BLaER1 treated with 17β-estradiol and CSF1 and Interleukin-3, amounts not matched to agents 10 nM and 100 nM (cell line): ENCODE measurements at regions not wholly inside any gene's neighbourhood (a gene's known extent, or its start where the extent isn't known, plus 50 kb on each side); places are given as distances from the start of the nearest gene placed in this dataset.

Source experiments
- H3K27ac ChIP-seq, 11 experiments: shearing (Covaris generic); formaldehyde crosslinking; 2 replicates each; pipeline ENCODE4 v1.8.1; 2022
- H3K27me3 ChIP-seq, 11 experiments: shearing (Covaris generic); formaldehyde crosslinking; 2 replicates each; pipeline ENCODE4 v1.8.1; 2022
- H3K36me3 ChIP-seq, 11 experiments: shearing (Covaris generic); formaldehyde crosslinking; 2 replicates each; pipeline ENCODE4 v1.8.1; 2022
- H3K4me1 ChIP-seq, 10 experiments: shearing (Covaris generic); formaldehyde crosslinking; 2 replicates each; pipeline ENCODE4 v1.8.1; 2022
- H3K4me2 ChIP-seq, 11 experiments: shearing (Covaris generic); formaldehyde crosslinking; 2 replicates each; pipeline ENCODE4 v1.8.1; 2022
- H3K4me3 ChIP-seq, 10 experiments: shearing (Covaris generic); formaldehyde crosslinking; 2 replicates each; pipeline ENCODE4 v1.8.1; 2022
- H3K9ac ChIP-seq, 11 experiments: shearing (Covaris generic); formaldehyde crosslinking; 2 replicates each; pipeline ENCODE4 v1.8.1; 2022
- H3K9me3 ChIP-seq, 11 experiments: shearing (Covaris generic); formaldehyde crosslinking; replicated peaks in 1 of 11; 2 replicates each; pipeline ENCODE4 v1.8.1; 2022
- H4K20me1 ChIP-seq, 11 experiments: shearing (Covaris generic); formaldehyde crosslinking; 2 replicates each; pipeline ENCODE4 v1.8.1; 2022
- Cebpa-rat ChIP-seq, 11 experiments: shearing (Covaris generic); IDR thresholded peaks; 2 replicates each; pipeline ENCODE4 v1.8.1; 2022

DNA sequence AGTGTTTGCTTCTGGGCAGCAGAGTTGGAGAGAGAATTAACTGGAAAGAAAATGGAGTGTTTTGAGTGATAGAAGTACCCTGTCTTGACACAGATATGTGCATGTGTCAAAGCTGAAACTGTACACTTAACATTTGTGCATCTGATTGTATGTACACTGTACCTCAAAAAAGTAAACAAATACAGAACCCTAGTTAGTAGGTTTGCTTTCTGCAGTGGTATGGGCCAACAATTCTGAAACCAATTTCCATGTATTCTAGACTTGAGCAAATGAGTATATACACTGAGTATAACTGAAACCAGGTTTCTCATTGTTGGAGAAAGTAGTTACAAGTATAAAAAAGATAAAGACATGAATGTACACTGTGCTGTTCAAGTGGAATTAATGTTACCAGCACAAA, 52.4 kb downstream of the ELAPOR2 start:
- TF ChIP-seq Cebpa-rat (IDR thresholded peaks at IDR 0.05) = no peak
- Histone ChIP-seq H3K9ac (no peak overlapping the region), H4K20me1 (no peaks in the 10 kb centered on the region)

DNA sequence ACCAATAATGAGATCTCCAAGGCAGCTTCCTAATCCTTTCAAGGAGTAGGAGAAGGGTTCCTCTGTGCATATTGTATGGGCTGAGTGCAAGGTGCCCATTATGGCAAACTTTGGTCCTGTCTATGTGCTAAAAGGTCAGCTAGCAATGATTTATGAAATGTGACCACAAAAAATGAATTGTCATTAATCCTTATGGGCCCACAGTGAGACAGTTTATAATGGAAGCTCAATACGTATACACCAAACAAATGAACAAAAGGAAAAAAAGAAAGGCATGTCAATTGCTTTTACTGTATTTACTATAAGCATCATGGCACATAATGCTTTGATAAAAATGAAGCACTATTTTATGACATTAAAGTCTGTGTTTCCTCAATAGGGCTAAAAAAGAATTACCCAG, 54.5 kb downstream of the ELAPOR2 start:
- Histone ChIP-seq H4K20me1 (no peaks in the 10 kb centered on the region), H3K4me2 (no peak overlapping the region), H3K4me1 (no peaks in the 10 kb centered on the region), H3K27me3 (no peaks in the 10 kb centered on the region), H3K9me3 (peaks cover 0 to 16% (median 0%) of the 10 kb centered on the region in 11 experiments; a peak in 3 of 22 replicates), H3K27ac (no peak overlapping the region), H3K36me3 (no peaks in the 10 kb centered on the region), H3K9ac (no peak overlapping the region), H3K4me3 (no peak overlapping the region)
- no peak for TF ChIP-seq Cebpa-rat (IDR thresholded peaks at IDR 0.05)

More for the DNA sequence above, 52.4 kb downstream of the ELAPOR2 start:
- Histone ChIP-seq H3K4me3 (no peak overlapping the region), H3K4me1 (no peaks in the 10 kb centered on the region), H3K9me3 (peaks cover 0 to 16% (median 0%) of the 10 kb centered on the region in 11 experiments; a peak in 3 of 22 replicates), H3K36me3 (no peaks in the 10 kb centered on the region), H3K27me3 (no peaks in the 10 kb centered on the region), H3K27ac (no peak overlapping the region), H3K4me2 (no peak overlapping the region)

DNA sequence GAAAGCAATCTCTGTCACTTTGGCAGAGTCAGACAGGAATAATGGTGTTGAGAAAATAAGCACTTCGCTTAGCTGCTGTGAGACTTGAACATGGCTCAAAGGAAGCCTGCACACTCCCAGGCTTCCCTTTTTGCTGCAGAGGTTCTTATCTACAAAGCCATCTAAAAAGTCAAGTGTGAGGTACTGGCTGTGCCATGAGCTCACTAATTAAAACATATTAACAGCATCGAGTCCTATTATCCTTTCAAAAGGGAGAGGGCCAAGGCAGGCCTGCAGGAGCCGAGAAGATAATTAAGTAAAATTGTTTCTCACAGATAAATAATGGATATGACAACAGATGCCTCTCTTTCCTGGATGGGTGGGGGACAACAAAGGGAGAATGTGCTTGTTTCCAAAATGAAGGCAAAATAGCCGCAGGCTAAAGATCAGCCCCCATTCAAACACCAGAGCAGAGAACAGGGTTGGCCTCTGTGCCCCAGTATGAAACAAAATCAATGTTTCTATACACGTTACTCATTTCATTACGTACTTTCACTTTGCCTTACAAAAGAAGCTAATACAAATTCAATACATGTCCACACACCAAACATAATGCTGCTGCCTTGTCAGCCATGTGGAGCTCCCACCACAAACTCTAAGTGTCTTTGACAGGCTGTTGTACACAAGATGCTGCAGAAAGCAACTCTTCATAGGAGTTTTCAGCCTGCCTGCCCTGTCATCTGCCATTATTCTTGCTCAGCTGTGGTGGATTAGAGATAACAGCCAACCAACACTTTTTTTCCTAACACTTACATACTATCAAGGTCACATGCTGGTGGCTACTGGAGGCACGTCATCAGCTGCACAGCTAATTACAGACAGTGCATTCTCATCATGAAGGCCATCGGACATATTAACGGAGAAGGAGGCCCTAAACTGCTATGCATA, 55.3 kb downstream of the ELAPOR2 start:
- Histone ChIP-seq H3K4me1 (no peaks in the 10 kb centered on the region), H3K27me3 (no peaks in the 10 kb centered on the region), H3K4me3 (no peak overlapping the region), H3K4me2 (no peak overlapping the region), H3K9me3 (peaks cover 0 to 16% (median 0%) of the 10 kb centered on the region in 11 experiments; a peak in 3 of 22 replicates), H3K9ac (no peak overlapping the region), H3K27ac (no peak overlapping the region), H3K36me3 (no peaks in the 10 kb centered on the region), H4K20me1 (no peaks in the 10 kb centered on the region)
- no peak for TF ChIP-seq Cebpa-rat (IDR thresholded peaks at IDR 0.05)

- Histone ChIP-seq H3K4me1 (no peaks in the 10 kb centered on the region), H3K9me3 (peaks cover 0 to 16% (median 0%) of the 10 kb centered on the region in 11 experiments; a peak in 3 of 22 replicates), H3K36me3 (no peaks in the 10 kb centered on the region), H3K9ac (no peak overlapping the region), H3K4me3 (no peak overlapping the region), H3K4me2 (no peak overlapping the region), H3K27ac (no peak overlapping the region), H3K27me3 (no peaks in the 10 kb centered on the region), H4K20me1 (no peaks in the 10 kb centered on the region)
- no peak for TF ChIP-seq Cebpa-rat (IDR thresholded peaks at IDR 0.05)
These were observed 58.2 kb downstream of the ELAPOR2 start for GRCh38 chr7:87001214-87001613.

DNA sequence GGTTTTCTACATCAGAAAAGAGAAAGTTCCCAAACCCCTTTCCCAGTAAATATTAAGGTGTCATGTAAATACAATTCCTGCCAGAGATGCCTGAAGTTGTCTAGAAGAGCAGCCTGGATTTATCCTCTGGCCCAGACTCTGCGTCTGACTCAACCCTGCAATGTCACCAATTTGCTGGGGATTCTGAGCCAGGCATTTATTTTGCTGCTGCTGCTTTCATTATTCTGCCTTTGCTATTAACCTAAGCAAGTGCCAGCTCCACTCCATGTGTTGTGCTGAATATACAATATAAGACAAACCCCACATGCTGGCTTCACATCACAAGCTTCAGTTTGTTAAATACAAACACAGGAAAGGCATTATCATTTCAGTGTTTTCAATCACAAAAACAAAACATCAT, 59.1 kb downstream of the ELAPOR2 start:
- Histone ChIP-seq H3K4me2 (no peak overlapping the region), H3K27ac (no peak overlapping the region), H3K36me3 (no peaks in the 10 kb centered on the region), H3K27me3 (no peaks in the 10 kb centered on the region), H4K20me1 (no peaks in the 10 kb centered on the region), H3K4me1 (no peaks in the 10 kb centered on the region), H3K9ac (no peak overlapping the region), H3K4me3 (no peak overlapping the region), H3K9me3 (peaks cover 0 to 16% (median 0%) of the 10 kb centered on the region in 11 experiments; a peak in 3 of 22 replicates)
- no peak for TF ChIP-seq Cebpa-rat (IDR thresholded peaks at IDR 0.05)

DNA sequence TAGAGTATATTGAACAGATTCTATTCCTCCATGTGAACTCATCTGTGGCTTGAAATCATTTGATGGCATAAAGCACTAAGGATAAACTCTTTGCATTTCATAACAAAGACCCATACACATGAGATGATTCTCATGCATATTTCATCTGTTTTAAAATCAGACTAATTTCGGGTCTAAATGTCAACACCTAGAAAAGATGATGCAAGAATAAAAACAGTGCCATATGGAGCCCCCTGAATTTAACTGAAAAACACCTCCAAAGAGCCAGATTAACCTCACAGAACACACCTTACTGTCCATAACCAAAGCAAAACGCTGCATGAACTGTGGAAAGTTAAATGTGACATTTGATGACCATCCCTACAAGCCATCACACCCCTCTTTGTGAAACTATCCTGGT, 59.7 kb downstream of the ELAPOR2 start:
- TF ChIP-seq Cebpa-rat (IDR thresholded peaks at IDR 0.05) = no peak
- H3K4me2 ChIP-seq = no peak overlapping the region
- H3K27me3 ChIP-seq = no peaks in the 10 kb centered on the region
- no peaks in the 10 kb centered on the region for H4K20me1 ChIP-seq
- no peak overlapping the region for H3K27ac ChIP-seq
- H3K9ac ChIP-seq = no peak overlapping the region
- no peaks in the 10 kb centered on the region for H3K36me3 ChIP-seq
- no peak overlapping the region for H3K4me3 ChIP-seq
- peaks cover 0 to 16% (median 0%) of the 10 kb centered on the region in 11 experiments; a peak in 3 of 22 replicates for H3K9me3 ChIP-seq
- no peaks in the 10 kb centered on the region for H3K4me1 ChIP-seq

DNA sequence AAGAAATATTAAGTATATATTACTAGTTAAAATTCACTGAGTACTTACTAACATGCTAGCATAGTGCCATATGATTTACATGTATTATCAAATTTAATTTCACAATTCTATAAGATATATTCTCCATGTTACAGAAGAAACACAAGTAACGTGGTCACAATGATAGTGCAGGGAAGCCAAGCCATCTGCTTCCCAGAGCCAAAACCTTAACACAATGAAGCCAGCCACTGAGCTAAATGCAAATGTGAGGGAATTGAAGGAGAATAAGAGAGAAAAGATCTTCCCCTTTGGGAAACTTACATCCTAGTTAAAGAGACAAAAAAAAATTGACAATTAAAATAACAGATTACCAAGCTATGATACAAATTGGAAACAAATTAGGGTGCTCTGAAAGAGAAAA, 63.6 kb downstream of the ELAPOR2 start:
- peaks cover 0 to 4% (median 0%) of the 10 kb centered on the region in 10 experiments; a peak in 1 of 20 replicates for H3K4me1 ChIP-seq
- no peak overlapping the region for H3K4me3 ChIP-seq
- H3K27ac ChIP-seq = no peak overlapping the region
- no peaks in the 10 kb centered on the region for H3K36me3 ChIP-seq
- H3K9me3 ChIP-seq = no peaks in the 10 kb centered on the region
- TF ChIP-seq Cebpa-rat (IDR thresholded peaks at IDR 0.05) = no peak
- no peaks in the 10 kb centered on the region for H4K20me1 ChIP-seq
- no peak overlapping the region for H3K4me2 ChIP-seq
- H3K9ac ChIP-seq = no peak overlapping the region
- no peaks in the 10 kb centered on the region for H3K27me3 ChIP-seq

DNA sequence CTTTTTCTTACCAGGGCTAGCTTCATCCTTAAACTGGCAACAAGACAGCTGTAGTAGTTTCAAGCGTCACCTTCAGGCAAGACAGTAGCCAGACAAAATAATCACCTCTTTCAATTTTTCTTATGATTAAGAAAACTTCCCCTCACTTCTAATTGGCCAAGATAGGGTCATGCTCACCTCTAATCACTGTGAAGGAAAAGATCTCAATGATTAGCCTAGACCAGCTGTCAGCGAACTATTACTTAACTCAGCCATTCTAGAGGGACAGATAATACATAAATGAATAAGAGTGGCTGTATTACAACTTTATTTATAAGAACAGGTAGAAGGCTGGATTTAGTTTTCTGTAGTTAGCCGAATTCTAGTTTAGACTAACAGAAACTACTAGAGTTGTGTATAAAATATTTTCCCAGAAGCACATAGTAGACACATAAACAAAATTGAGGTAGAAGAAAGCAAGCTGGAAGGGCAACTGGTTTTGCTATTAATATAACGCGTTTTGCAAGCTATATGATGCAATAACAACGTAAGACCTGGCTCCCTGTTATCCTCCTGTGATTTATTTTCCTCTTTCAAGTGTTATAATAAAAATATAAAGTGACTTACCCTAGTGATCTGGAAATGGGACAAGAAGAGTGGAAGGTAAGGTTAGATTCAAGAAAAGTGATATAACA, 64.3 kb downstream of the ELAPOR2 start:
- Histone ChIP-seq H3K9ac (no peak overlapping the region), H4K20me1 (no peaks in the 10 kb centered on the region), H3K27me3 (no peaks in the 10 kb centered on the region), H3K4me3 (no peak overlapping the region), H3K4me1 (peaks cover 0 to 4% (median 0%) of the 10 kb centered on the region in 10 experiments; a peak in 1 of 20 replicates), H3K9me3 (no peaks in the 10 kb centered on the region), H3K36me3 (no peaks in the 10 kb centered on the region), H3K27ac (no peak overlapping the region), H3K4me2 (no peak overlapping the region)
- TF ChIP-seq Cebpa-rat (IDR thresholded peaks at IDR 0.05) = 0 out of 22 replicates have a peak, but pooled peaks of 1 of the 11 experiments have one; percentile 24

DNA sequence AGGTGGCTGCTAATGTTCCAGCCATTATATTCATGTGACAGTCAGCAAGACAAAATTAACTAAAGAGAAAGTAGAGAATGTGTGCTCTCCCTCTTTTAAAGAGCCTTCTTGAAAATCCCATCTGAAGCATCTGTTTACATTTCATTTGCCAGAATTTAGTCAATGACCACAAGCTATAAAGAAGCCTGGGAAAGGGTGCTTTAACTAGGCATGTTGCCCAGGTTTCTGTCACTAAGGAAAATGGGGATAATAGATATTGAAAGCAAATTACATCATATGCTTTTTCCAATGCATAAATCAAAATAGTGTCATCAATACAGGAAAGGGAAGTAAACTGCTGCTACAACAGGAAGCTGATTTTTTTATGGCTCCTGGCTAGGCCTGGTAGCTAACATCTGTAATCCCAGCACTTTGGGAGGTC, 67.7 kb downstream of the ELAPOR2 start:
- no peak overlapping the region for H3K4me3 ChIP-seq
- no peaks in the 10 kb centered on the region for H4K20me1 ChIP-seq
- TF ChIP-seq Cebpa-rat (IDR thresholded peaks at IDR 0.05) = no peak
- no peak overlapping the region for H3K27ac ChIP-seq
- H3K4me2 ChIP-seq = no peak overlapping the region
- H3K4me1 ChIP-seq = peaks cover 0 to 4% (median 0%) of the 10 kb centered on the region in 10 experiments; a peak in 1 of 20 replicates
- H3K9me3 ChIP-seq = 0 out of 22 replicates have a peak, but pooled peaks cover 0 to 5% (median 0%) of the 10 kb centered on the region in 11 experiments
- H3K9ac ChIP-seq = no peak overlapping the region
- no peaks in the 10 kb centered on the region for H3K36me3 ChIP-seq
- no peaks in the 10 kb centered on the region for H3K27me3 ChIP-seq
